Liver (tissue), 7 donors: ENCODE measurements at regions not wholly inside any gene's neighbourhood (a gene's known extent, or its start where the extent isn't known, plus 50 kb on each side); places are given as distances from the start of the nearest gene placed in this dataset.

Experiments used
- DNase-seq: peaks from one replicate; pipeline ENCODE4 v3.0.0-alpha.2; 2017; ENCODE audit warnings: low spot score
- H3K27ac ChIP-seq, 2 donors: one replicate each; pipeline ENCODE4 v1.7.0; 2013; ENCODE audit warnings: inconsistent platforms in 2 of 2, low read length in 2 of 2, control low read depth in 1 of 2, low read depth in 1 of 2, mild to moderate bottlenecking in 1 of 2
- H3K27me3 ChIP-seq, 4 donors: one replicate each; pipeline versions ENCODE4 v1.6.1 to v1.7.0; 2013; ENCODE audit warnings: low read length in 3 of 4, inconsistent platforms in 1 of 4, mild to moderate bottlenecking in 1 of 4, moderate library complexity in 1 of 4; ENCODE audit not compliant: control insufficient read depth in 4 of 4, insufficient read depth in 4 of 4
- H3K36me3 ChIP-seq, 4 donors: one replicate each; pipeline versions ENCODE4 v1.6.1 to v1.7.0; 2013; ENCODE audit warnings: low read length in 3 of 4, mild to moderate bottlenecking in 3 of 4, low read depth in 1 of 4, moderate library complexity in 1 of 4; ENCODE audit not compliant: control insufficient read depth in 4 of 4, insufficient read depth in 3 of 4
- H3K4me1 ChIP-seq, 4 donors: one replicate each; pipeline versions ENCODE4 v1.6.1 to v1.7.0; 2013; ENCODE audit warnings: low read length in 3 of 4, mild to moderate bottlenecking in 3 of 4, moderate library complexity in 1 of 4; ENCODE audit not compliant: control insufficient read depth in 4 of 4, insufficient read depth in 4 of 4
- H3K4me3 ChIP-seq, 3 donors: one replicate each; pipeline versions ENCODE4 v1.6.1 to v1.7.0; 2013; ENCODE audit warnings: low read length in 3 of 3, control low read depth in 1 of 3, low read depth in 1 of 3, mild to moderate bottlenecking in 1 of 3
- H3K9ac ChIP-seq, 2 donors: one replicate each; pipeline ENCODE4 v1.7.0; 2013; ENCODE audit warnings: low read length in 2 of 2, mild to moderate bottlenecking in 2 of 2, moderate library complexity in 2 of 2, control low read depth in 1 of 2, low read depth in 1 of 2
- H3K9me3 ChIP-seq, 4 donors: one replicate each; pipeline versions ENCODE4 v1.6.1 to v1.7.0; 2013; ENCODE audit warnings: low read length in 3 of 4; ENCODE audit not compliant: control insufficient read depth in 4 of 4
- ATF3 ChIP-seq: IDR thresholded peaks from 2 replicates; pipeline ENCODE4 v1.6.1; 2016; ENCODE audit warnings: antibody characterized with exemption
- EGR1 ChIP-seq, 2 donors: IDR thresholded peaks; 2 replicates each; pipeline ENCODE4 v1.6.1; 2016 to 2018; ENCODE audit warnings: antibody characterized with exemption in 2 of 2, low read depth in 2 of 2
- FOXA2 ChIP-seq: IDR thresholded peaks from 2 replicates; pipeline ENCODE4 v1.6.1; 2016; ENCODE audit warnings: antibody characterized with exemption
- GABPA ChIP-seq, 2 donors: IDR thresholded peaks in 1 of 2; conservative IDR thresholded peaks in 1 of 2; 2 replicates each; pipeline ENCODE4 v1.6.1; 2016; ENCODE audit warnings: antibody characterized with exemption in 2 of 2, mild to moderate bottlenecking in 1 of 2, moderate library complexity in 1 of 2
- HNF4A ChIP-seq, 2 donors: conservative IDR thresholded peaks; 2 replicates each; pipeline ENCODE4 v1.6.1; 2016; ENCODE audit warnings: antibody characterized with exemption in 2 of 2, mild to moderate bottlenecking in 2 of 2
- HNF4G ChIP-seq: IDR thresholded peaks from 2 replicates; pipeline ENCODE4 v1.6.1; 2016; ENCODE audit warnings: antibody characterized with exemption
- JUND ChIP-seq, 2 donors: IDR thresholded peaks; 2 replicates each; pipeline ENCODE4 v1.6.1; 2016; ENCODE audit warnings: antibody characterized with exemption in 2 of 2
- MAX ChIP-seq: IDR thresholded peaks from 2 replicates; pipeline ENCODE4 v1.6.1; 2016; ENCODE audit warnings: antibody characterized with exemption
- NR2F2 ChIP-seq: IDR thresholded peaks from 2 replicates; pipeline ENCODE4 v1.6.1; 2016; ENCODE audit warnings: antibody characterized with exemption
- RAD21 ChIP-seq, 2 donors: IDR thresholded peaks; 2 replicates each; pipeline ENCODE4 v1.6.1; 2016; ENCODE audit warnings: antibody characterized with exemption in 2 of 2, mild to moderate bottlenecking in 2 of 2
- RXRA ChIP-seq, 2 donors: IDR thresholded peaks; 2 replicates each; pipeline ENCODE4 v1.6.1; 2017 to 2018; ENCODE audit warnings: antibody characterized with exemption in 2 of 2, mild to moderate bottlenecking in 1 of 2
- SP1 ChIP-seq: IDR thresholded peaks from 2 replicates; pipeline ENCODE4 v1.6.1; 2018; ENCODE audit warnings: antibody characterized with exemption, mild to moderate bottlenecking
- TAF1 ChIP-seq: conservative IDR thresholded peaks from 2 replicates; pipeline ENCODE4 v1.6.1; 2016; ENCODE audit warnings: antibody characterized with exemption, mild to moderate bottlenecking
- YY1 ChIP-seq: IDR thresholded peaks from 2 replicates; pipeline ENCODE4 v1.6.1; 2016; ENCODE audit warnings: antibody characterized with exemption, mild to moderate bottlenecking
- ZBTB33 ChIP-seq: IDR thresholded peaks from 2 replicates; pipeline ENCODE4 v1.6.1; 2016; ENCODE audit warnings: antibody characterized with exemption
- WGBS: extraction: QIAGEN DNeasy Blood & Tissue Kit; methylation state at CpG from one replicate; pipeline ENCODE4 v1.1.7; 2013; 5-methylcytosine and 5-hydroxymethylcytosine counted together
- TF ChIP-seq, protein P1 (sequence below): IDR thresholded peaks from 2 replicates; pipeline ENCODE4 v1.6.1; 2016; ENCODE audit warnings: antibody characterized with exemption, mild to moderate bottlenecking
- donor health status: healthy.
- donor health status: healthy.
- donor health status: healthy.
- donor health status: healthy.

GRCh38 chr5:2141254-2142000, 258.7 kb upstream of the IRX4 start (continued):
- TF ChIP-seq, protein P1, sequence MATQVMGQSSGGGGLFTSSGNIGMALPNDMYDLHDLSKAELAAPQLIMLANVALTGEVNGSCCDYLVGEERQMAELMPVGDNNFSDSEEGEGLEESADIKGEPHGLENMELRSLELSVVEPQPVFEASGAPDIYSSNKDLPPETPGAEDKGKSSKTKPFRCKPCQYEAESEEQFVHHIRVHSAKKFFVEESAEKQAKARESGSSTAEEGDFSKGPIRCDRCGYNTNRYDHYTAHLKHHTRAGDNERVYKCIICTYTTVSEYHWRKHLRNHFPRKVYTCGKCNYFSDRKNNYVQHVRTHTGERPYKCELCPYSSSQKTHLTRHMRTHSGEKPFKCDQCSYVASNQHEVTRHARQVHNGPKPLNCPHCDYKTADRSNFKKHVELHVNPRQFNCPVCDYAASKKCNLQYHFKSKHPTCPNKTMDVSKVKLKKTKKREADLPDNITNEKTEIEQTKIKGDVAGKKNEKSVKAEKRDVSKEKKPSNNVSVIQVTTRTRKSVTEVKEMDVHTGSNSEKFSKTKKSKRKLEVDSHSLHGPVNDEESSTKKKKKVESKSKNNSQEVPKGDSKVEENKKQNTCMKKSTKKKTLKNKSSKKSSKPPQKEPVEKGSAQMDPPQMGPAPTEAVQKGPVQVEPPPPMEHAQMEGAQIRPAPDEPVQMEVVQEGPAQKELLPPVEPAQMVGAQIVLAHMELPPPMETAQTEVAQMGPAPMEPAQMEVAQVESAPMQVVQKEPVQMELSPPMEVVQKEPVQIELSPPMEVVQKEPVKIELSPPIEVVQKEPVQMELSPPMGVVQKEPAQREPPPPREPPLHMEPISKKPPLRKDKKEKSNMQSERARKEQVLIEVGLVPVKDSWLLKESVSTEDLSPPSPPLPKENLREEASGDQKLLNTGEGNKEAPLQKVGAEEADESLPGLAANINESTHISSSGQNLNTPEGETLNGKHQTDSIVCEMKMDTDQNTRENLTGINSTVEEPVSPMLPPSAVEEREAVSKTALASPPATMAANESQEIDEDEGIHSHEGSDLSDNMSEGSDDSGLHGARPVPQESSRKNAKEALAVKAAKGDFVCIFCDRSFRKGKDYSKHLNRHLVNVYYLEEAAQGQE = no peak
- TF ChIP-seq NR2F2 (no peak), FOXA2 (no peak), GABPA (IDR thresholded peaks at IDR 0.05 in 1 of 2, conservative IDR thresholded peaks at IDR 0.05 in 1 of 2) (no peak), HNF4G (no peak)

- Histone ChIP-seq H3K4me1 (no peaks in the 10 kb centered on the region), H3K9me3 (peaks cover 0 to 4% (median 0%) of the 10 kb centered on the region in 4 donors), H3K4me3 (no peak overlapping the region), H3K27ac (no peak overlapping the region), H3K9ac (no peak overlapping the region), H3K36me3 (no peaks in the 10 kb centered on the region), H3K27me3 (peaks cover 0 to 2% (median 0%) of the 10 kb centered on the region in 4 donors)
- DNase-seq = no peak
- WGBS = 83% methylated on average over 25 of the region's 25 CpGs
- TF ChIP-seq MAX = no peak
- TF ChIP-seq YY1 = no peak
- no peak for TF ChIP-seq NR2F2
- no peak for TF ChIP-seq ATF3
- TF ChIP-seq TAF1 = no peak
- no peak for TF ChIP-seq EGR1 (IDR thresholded peaks at IDR 0.05; ENCODE audit: low read depth in 2 of 2)
- TF ChIP-seq RXRA (IDR thresholded peaks at IDR 0.05) = no peak
- TF ChIP-seq RAD21 (IDR thresholded peaks at IDR 0.05) = no peak
- TF ChIP-seq ZBTB33 = no peak
- no peak for TF ChIP-seq JUND (IDR thresholded peaks at IDR 0.05)
- no peak for TF ChIP-seq SP1
- no peak for TF ChIP-seq FOXA2
- TF ChIP-seq HNF4A (conservative IDR thresholded peaks at IDR 0.05) = no peak
Measured at GRCh38 chr5:2140501-2141175, 257.9 kb upstream of the IRX4 start.
